GM19395 (cell line): ENCODE measurements at regions not wholly inside any gene's neighbourhood (a gene's known extent, or its start where the extent isn't known, plus 50 kb on each side); places are given as distances from the start of the nearest gene placed in this dataset.

Experiments used
- ATAC-seq: cut with Tn5 transposase; IDR thresholded peaks from one replicate; pipeline ENCODE4 v1.9.1; 2021; ENCODE audit warnings: mild to moderate bottlenecking, moderate library complexity; ENCODE audit not compliant: unreplicated experiment

GRCh38 chr17:72534265-72534664 lies 413.4 kb downstream of the SOX9 start:
- ATAC-seq = no peak

- ATAC-seq = no peak
These were observed 414.0 kb downstream of the SOX9 start for GRCh38 chr17:72534776-72535175.

- no peak for ATAC-seq
These were observed 414.5 kb downstream of the SOX9 start for GRCh38 chr17:72535346-72535745.

GRCh38 chr17:72535779-72536178 lies 415.0 kb downstream of the SOX9 start:
- no peak for ATAC-seq

- ATAC-seq = no peak
These were observed 416.0 kb downstream of the SOX9 start for GRCh38 chr17:72536788-72537187.

GRCh38 chr17:72538443-72538842 lies 417.6 kb downstream of the SOX9 start:
- no peak for ATAC-seq

GRCh38 chr17:72538901-72539352 lies 418.1 kb downstream of the SOX9 start:
- ATAC-seq = no peak

- ATAC-seq = peak; percentile 88
These were observed 419.4 kb downstream of the SOX9 start for GRCh38 chr17:72539981-72540897.

- ATAC-seq = no peak
These were observed 421.5 kb downstream of the SOX9 start for GRCh38 chr17:72542317-72542716.

- no peak for ATAC-seq
These were observed 424.9 kb downstream of the SOX9 start for GRCh38 chr17:72545766-72546165.

GRCh38 chr17:72553051-72553755 lies 432.4 kb downstream of the SOX9 start:
- no peak for ATAC-seq

GRCh38 chr17:72554508-72554907 lies 433.7 kb downstream of the SOX9 start:
- no peak for ATAC-seq

GRCh38 chr17:72555052-72555451 lies 434.2 kb downstream of the SOX9 start:
- ATAC-seq = no peak

GRCh38 chr17:72556944-72557826 lies 436.4 kb downstream of the SOX9 start:
- ATAC-seq = peak; percentile 71

- ATAC-seq = no peak
These were observed 438.2 kb downstream of the SOX9 start for GRCh38 chr17:72558971-72559476.

- ATAC-seq = peak; percentile 74
These were observed 439.8 kb downstream of the SOX9 start for GRCh38 chr17:72560303-72561247.

GRCh38 chr17:72561266-72561665 lies 440.4 kb downstream of the SOX9 start:
- ATAC-seq = no peak

GRCh38 chr17:72561680-72562079 lies 440.9 kb downstream of the SOX9 start:
- no peak for ATAC-seq

GRCh38 chr17:72562615-72563188 lies 441.9 kb downstream of the SOX9 start:
- ATAC-seq = no peak
